HepG2 (cell line): ENCODE measurements at regions not wholly inside any gene's neighbourhood (a gene's known extent, or its start where the extent isn't known, plus 50 kb on each side); places are given as distances from the start of the nearest gene placed in this dataset.

Experiments used
- HMGXB3 ChIP-seq: sonication (generic); formaldehyde crosslinking; IDR thresholded peaks from 2 replicates; pipeline ENCODE4 v1.4.0; 2020; ENCODE audit warnings: missing genetic modification reagents, borderline replicate concordance
- MEIS1 ChIP-seq: sonication (generic); formaldehyde crosslinking; IDR thresholded peaks from 2 replicates; pipeline ENCODE4 v1.9.0; 2021; ENCODE audit warnings: mild to moderate bottlenecking, missing genetic modification reagents, moderate library complexity, borderline replicate concordance
- PATZ1 ChIP-seq: sonication (generic); formaldehyde crosslinking; IDR thresholded peaks from 2 replicates; pipeline ENCODE4 v1.4.0; 2020; ENCODE audit warnings: missing genetic modification reagents
- RXRA ChIP-seq: sonication (generic); formaldehyde crosslinking; IDR thresholded peaks from 2 replicates; pipeline ENCODE4 v1.5.1; 2020; ENCODE audit warnings: missing genetic modification reagents
- ZNF431 ChIP-seq: sonication (generic); formaldehyde crosslinking; IDR thresholded peaks from 2 replicates; pipeline ENCODE4 v1.9.0; 2022; ENCODE audit warnings: missing genetic modification reagents, low read depth, mild to moderate bottlenecking, borderline replicate concordance
- ZNF687 ChIP-seq: sonication (generic); formaldehyde crosslinking; IDR thresholded peaks from 2 replicates; pipeline ENCODE4 v1.5.1; 2020; ENCODE audit warnings: mild to moderate bottlenecking, missing genetic modification reagents, moderate library complexity

- TF ChIP-seq PATZ1 (CRISPR knock-in tag) (no peak), HMGXB3 (CRISPR knock-in tag) (no peak), ZNF687 (CRISPR knock-in tag) (no peak), MEIS1 (CRISPR knock-in tag) (no peak), RXRA (CRISPR knock-in tag) (no peak), ZNF431 (CRISPR knock-in tag) (no peak)
Observed at GRCh38 chr14:52380294-52380693, 66.2 kb downstream of the PTGER2 start.
